HG03439 (cell line): ENCODE measurements at regions not wholly inside any gene's neighbourhood (a gene's known extent, or its start where the extent isn't known, plus 50 kb on each side); places are given as distances from the start of the nearest gene placed in this dataset.
"Not testable (repeated sequence)": the region's sequence is repeated elsewhere in the genome, so short reads cannot be mapped to it uniquely, and the experiment has no call there.

Source experiments
- ATAC-seq: cut with Tn5 transposase; IDR thresholded peaks from one replicate; pipeline ENCODE4 v1.9.1; 2021; ENCODE audit warnings: mild to moderate bottlenecking, moderate library complexity; ENCODE audit not compliant: unreplicated experiment

DNA sequence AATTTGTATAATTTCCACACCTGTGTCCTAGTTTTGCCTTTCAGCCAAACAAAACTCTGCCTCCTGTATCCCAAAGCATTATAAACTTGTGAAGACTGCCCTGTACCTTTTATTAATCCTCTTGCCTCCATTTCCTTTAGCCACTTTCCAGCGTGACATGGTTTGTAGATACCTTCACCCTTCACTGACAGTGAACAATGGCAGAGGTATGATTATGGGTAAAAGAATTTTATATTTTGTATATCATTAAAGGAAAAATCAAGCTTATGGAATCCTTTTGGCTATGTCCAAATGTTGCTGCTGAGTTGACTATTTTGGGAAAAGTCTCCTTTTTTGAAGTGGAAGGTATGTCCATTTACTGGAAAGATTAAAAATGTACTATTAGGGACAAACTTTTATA lies 251.7 kb downstream of the HNMT start:
- no peak for ATAC-seq

DNA sequence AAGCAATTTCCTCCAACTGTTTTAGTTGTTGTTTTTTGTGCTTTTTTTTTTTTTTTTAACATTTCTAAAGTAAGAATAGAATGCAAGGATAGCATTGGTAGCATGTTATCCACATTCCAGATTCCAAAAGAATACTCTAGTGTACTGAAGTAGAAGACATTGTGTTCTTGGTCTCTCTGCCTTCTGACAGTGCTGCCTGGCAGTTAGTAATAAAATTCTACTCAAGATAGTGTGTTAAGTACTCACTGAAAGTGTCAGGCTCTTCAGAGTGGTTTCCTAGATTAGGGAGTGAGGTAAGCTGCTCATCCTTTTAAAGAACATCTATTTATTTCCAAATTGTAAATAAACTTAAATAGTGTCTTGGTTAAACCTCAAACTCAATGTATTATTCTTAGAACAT lies 253.7 kb downstream of the HNMT start:
- no peak for ATAC-seq

DNA sequence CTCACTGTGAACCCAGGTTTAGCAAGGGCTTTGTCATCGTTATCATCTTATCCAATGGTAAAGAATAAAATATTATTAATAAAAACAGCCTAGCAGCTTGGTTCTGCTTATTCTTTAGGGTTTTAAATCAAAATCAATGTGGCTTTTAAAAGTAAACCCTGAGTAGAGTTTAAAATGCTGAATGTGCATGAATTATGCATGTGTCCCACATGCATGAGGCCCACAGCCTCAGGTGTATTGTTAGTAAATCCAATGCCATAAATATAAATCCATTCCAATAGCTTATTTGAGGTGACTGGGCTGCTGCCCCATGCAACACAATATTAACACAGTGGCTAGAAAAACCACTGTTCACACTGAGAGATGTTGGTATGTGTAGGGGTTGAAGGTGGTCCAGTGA lies 254.1 kb downstream of the HNMT start:
- no peak for ATAC-seq

DNA sequence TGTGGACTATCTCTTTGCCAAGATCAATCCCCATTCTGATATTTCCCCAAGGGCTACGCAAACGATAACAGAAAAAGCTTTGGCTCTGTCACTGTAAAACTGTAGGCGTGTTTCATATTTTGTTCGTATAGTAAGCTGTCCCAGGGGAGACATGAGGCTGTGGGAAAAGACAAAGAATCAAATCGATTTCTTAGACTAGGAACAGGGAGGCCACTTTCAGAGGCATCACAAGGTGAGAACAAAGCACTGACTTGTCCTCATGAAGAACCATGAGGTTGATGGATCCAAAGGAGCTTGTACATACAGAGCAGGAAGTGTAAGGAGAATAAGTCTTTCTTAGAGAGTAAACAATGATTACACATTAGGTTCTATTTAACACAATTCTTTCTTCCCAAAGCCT lies 255.7 kb downstream of the HNMT start:
- ATAC-seq, result no peak

DNA sequence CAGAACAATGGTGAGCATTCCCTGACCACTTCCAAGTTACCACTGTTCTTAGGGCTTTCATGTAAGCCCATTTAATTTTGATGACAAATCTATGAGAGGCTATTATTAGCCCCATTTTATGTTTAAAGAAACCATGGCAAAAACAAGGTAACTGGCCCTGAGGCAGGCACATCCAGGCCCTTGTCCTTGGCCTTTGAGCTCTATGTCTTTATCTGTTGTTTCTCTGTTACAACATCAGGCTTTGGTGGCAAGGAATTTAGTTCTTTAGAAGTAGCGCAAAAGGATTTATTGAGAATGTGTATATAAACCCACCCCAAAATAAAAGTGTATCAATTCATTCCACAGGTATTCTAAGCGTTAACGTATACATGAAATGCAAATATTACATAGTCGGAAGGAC lies 257.1 kb downstream of the HNMT start:
- no peak for ATAC-seq

DNA sequence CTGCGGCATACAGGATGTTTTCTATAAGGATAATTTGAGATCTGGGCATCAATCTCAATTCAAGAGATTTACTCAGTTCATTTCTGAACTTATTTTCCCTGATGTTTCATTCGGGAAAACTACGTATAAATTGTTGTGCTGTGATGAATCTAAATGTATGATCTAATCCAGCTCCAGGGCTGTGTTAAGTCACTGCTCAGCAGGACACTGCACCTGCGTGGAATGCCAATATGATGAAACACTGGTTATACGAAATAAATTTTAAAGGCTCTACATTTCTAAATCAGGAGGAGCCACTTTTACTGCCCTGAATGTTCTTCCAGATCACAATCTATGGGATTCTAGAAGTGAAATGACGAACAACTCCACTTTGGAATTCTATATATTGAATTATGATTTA lies 259.0 kb downstream of the HNMT start:
- no peak for ATAC-seq

DNA sequence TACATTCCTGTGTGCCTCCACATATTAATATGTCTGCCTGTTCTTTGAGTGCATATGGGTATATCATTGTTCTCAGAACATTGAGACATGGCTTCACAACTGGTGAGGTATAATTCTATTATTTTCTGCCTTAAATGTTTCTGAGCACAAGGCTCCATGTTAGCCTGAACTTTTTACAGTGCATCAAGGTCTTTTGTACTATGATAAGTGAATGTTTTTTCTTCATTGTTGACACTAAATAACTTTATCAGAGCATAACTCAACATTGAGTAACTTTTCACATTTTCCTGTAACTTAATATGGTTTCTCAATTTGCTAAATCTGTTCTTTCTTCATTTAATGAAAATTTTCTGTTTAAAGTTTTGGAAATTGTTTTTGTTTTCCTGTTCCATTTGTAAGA lies 262.9 kb downstream of the HNMT start:
- ATAC-seq, result no peak

DNA sequence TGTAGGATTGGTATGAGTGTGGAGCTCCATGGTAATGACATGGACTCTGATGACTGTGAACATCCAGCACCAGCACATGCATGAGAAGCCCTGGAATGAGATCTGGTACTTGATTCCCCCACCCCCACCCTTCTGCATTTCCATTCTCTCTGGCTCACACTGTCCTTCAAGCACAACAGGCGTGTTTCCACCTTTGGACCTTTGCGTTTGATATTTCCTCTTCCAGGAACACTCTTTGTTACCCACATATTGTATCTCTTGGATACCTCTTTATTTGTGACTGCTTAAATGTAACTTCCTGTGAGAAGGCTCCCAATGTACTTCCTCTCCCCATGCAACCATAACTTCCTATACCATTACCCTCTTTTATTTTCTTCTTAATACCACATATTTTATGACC lies 263.8 kb downstream of the HNMT start:
- no peak for ATAC-seq

DNA sequence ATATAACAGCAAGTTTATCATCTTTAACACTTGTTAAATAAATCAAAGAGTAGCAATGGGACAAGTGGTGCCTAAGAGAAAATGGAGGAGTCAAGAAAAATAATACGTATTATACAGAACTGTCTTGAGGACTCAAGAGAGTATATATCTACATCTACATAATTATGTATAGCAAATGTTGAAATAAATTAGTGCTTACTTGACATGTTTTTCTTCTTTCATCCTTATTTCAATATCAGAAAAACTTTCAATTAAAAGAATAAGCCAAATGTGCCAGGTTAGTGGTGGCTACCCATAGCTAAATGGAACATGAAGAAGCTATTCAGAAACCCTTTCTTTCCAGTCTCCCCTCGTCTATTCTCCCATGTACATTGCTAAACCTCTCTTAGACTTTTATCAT lies 267.3 kb upstream of the SPOPL start:
- no peak for ATAC-seq

DNA sequence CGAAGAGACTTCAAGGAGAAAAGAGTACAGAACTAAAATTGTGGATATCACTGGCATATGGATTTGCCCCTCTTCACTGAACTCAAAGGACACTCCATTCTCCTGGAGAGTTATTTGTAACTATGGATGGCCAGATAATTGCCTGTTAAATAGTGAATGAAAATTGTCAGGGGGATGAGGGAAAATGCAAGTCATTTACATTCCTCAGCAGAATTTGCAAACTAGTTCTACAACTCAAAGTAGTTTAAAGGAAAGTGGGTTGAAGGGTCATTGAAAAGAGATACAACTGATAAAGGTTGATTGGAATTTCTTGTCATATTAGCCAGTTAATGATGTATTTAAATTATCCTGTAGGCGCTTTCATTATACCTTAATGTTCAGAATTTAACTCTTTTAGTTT lies 266.5 kb upstream of the SPOPL start:
- no peak for ATAC-seq

DNA sequence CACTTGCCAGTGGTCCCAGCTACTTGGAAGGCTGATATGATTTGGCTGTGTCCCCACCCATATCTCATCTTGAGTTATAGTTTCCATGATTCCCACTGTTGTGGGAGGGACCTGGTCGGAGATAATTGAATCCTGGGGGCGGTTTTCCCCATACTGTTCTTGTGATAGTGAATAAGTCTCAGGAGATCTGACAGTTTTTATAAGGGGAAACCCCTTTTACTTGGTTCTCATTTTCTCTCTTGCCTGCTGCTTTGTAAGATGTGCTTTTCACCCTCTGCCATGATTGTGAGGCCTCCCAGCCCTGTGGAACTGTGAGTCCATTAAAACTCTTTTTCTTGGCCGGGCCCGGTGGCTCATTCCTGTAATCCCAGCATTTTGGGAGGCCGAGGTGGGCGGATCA lies 265.4 kb upstream of the SPOPL start:
- ATAC-seq, result no peak

DNA sequence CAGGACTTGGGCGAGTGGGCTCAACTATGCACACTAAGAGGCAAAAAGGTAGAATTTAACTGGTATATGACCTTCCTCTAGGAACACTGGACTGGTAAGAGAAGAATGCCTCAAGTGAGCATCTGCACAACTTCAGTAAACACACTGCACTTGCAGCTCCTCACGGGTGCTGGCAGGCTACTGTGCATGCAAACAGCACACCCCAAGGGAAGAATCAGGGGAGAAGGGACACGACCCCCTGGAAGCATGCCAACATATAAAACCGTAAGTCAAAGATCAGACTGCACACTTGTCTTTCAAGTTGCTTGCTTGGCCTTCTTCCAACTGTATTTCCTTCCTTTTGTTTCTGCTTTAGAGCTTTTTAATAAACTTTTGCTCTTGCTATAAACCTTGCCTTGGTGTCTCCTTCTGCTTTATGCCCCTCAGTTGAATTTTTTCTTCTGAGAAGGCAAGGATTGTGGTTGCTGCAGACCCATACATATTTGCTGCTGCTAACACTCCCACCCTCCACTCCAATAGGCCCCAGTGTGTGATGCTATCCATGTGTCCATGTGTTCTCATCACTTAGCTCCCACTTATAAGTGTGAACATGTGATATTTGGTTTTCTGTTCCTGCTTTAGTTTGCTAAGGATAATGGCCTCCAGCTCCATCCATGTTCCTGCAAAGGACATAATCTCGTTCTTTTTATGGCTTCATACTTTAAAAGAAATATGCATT lies 263.7 kb upstream of the SPOPL start:
- ATAC-seq, result no peak

DNA sequence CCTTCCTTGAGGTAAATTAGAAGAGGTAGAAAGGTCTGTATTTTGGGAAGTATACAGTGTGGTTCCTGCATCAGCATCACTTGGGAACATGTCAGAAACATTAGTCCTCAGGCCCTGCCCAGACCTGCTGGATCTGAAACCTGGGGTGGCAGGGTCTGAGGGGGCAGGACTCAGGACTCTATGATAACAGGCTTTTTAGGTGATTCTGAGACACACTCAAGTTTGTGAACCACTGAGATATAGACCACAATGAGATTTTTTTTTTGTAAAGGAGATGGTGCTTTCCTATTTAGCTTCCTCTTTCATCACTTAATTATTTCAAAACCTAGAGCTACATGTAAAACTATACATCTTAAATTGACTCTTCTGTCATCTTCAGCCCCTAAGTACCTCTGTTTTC lies 262.7 kb upstream of the SPOPL start:
- no peak for ATAC-seq

DNA sequence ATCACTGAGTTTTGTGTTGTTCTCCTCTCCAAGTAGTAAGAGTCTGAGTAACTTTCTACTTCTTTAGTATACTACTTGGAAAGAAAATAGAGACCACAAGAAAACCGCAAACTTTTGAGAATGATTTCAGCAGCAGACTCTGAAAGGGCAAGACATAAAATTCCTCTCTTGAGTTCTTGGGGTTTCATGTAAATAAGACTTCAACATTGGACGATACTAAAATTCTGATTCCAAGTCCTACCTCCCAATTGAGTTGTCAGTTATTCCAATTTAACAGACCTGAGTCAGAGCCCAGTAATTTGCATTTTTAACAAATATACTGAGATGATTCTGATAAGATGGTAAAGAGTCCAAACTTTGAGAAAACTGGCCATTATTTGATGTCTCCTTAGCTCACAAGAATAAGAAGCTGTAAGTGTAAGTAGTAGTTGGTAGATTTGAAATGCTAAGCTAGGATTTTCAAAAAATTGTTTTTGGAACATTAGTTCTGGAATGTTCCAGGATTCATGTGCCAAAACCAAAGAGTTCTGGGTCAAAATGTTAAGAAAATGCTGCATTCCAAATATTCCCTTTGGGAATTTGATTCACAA lies 261.6 kb upstream of the SPOPL start:
- no peak for ATAC-seq

DNA sequence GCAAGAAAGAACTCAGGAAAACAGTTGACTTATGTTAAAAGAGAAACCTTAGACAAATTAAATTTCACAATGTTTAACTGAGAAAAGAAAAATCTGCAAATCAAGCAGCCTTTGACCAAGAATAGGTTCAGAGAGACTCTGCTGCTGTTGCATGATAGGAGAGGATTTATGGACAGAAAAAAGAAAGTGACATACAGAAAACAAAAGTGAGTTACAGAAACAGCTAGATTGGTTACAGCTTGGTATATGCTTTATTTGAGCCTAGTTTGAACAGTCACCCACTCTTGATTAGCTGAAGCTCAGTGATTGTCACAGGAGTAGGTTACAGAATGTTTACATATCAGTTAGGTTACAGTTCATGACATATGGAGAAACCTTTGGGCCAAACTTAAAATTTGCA lies 258.2 kb upstream of the SPOPL start:
- ATAC-seq, result no peak

DNA sequence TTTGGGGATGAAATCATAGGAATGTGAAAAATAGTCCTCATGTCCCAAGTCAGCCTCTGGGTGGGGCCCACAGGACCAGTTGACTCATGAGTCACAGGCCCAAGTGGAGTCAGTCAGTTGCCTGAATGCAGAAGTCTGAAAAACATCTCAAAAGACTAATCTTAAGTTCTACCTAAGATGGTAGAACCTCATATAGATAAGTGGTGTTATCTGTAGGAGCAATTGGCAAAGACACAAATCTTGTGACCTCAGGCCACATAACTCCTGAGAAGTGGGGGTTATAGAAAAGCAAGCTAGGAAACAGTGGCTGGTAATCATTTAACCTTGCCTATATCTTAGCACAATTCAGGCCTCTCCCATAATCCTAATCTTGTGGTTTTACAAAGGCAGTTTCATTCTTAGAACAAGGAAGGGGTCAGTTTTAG lies 257.1 kb upstream of the SPOPL start:
- no peak for ATAC-seq

DNA sequence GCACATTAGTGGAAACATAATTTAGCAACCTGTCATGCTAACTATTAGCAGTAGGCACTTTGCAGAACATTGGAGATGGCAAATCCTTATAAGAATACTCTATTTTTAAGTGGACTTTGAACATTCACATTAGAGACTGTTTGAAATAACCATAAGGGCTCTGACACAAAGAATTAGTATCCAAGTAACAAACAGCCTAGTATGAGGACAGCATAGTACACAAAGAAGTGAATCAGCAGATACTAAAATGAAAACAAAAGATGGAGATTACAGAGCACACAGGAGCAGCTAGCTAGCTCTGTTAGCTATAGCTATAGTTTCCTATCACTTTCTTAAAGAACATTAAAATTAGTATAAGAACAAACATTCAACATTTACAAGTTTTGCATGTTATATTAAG lies 256.3 kb upstream of the SPOPL start:
- no peak for ATAC-seq

DNA sequence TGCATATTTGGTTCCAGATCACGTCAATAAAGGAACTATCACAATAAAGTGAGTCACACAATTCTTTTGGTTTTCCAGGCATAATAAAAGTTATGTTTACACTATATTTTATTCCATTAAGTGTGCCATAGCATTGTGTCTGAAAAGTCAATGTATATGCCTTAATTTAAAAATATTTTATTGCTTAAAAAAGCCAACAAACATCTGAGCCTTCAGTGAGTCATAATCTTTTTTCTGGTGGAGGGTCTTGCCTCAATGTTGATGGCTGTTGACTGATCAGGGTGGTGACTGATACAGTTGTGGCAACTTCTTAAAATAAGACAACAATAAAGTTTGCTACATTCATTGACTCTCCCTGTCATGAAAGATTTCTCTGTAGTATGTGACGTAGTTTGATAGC lies 254.3 kb upstream of the SPOPL start:
- ATAC-seq, result no peak

DNA sequence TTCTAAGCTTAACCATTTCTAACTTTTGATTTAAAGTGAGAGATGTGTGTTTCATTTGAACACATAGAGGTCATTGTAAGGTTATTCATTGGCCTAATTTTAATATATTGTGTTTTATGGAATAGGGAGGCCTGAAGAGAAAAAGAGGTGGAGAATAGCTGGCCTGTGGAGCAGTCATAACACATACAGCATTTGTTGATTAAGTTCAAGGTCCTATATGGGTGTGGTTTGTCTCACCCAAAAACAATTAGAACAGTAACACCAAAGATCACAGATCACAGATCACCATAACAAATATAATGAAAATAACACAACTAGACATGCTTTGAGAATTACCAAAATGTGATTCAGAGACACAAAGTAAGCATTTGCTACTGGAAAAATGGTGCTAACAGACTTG lies 252.4 kb upstream of the SPOPL start:
- ATAC-seq, result no peak

DNA sequence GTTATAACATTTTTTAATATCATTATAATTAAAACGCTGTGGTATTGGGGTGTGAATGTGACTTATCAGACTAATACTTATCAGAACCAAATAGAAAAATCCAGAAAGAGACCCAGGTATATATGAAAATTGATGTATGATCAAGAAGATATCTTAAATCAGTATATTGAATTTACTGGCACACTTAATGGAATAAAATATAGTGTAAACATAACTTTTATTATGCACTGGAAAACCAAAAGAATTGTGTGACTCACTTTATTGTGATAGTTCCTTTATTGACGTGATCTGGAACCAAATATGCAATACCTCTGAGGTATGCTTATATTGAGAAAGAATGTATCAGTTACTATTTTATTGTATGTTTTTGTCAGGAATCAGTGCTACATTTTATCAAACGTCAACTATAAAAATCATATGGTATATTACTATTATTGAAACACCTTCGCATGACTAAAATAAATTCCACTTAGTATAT lies 250.7 kb upstream of the SPOPL start:
- ATAC-seq, result not testable (repeated sequence)

DNA sequence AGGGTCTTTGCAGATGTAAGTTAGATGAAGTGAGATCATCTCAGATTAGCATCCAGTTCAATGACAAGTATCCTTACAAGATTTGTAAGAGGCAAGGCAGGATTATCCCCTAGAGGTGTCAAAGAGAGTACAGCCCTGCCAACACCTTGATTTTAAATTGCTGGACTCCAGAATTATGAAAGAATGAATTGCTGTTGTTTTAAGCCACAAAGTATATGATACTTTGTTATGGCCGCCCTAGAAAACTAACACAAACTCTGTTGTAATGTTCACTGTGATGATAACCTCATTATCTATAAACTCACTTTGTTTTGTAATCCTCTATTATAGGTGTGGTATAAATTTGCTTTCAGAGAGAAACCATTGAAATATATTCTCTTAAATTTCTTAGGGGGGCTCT lies 249.0 kb upstream of the SPOPL start:
- ATAC-seq, result no peak

DNA sequence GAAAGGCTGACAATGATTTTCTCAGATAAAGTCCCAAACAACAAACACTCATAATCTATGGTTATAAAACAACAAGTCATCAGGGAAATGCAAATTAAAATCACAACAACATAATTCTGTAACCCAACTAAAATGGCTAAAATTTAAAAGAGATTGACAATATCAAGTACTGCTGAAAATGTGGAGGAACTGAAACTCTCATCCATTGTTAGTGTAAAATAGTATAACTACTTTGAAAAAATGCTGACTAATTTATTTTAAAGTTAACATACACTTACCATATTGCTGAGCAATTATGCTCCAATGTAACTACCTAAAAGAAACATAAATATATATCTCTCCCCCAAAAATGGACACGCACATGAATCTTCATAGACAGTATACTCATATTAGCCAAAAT lies 245.9 kb upstream of the SPOPL start:
- no peak for ATAC-seq
